ENCODE measurements at regions not wholly inside any gene's neighbourhood (a gene's known extent, or its start where the extent isn't known, plus 50 kb on each side); places are given as distances from the start of the nearest gene placed in this dataset.

DNA sequence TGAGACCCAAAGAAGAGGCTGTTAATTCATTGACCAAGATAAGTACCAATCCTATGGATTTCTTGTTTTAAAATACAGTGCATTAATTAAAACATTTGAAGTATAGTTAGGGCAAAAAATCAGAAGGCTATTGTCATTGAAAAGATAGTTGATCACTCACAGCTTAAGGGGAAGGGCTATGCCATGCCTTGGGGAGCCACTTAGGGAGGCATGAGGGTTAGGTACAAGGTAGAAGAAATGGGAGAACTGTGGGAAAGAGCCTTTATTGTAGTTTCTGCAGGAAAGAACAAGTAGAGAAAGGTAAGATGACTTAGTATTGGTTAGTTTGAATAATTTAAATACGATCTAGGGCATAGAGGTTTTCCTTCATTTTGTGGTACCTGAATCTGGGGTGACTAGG lies 1285.5 kb upstream of the TMEFF2 start:
- TF ChIP-seq YY1 (IDR thresholded peaks at IDR 0.05; ENCODE audit: low read depth) (no peak), FOXM1 (IDR thresholded peaks at IDR 0.05; ENCODE audit: borderline replicate concordance, low read depth) (no peak), TAF1 (IDR thresholded peaks at IDR 0.05; ENCODE audit: low read depth) (no peak), TEAD4 (IDR thresholded peaks at IDR 0.05) (no peak), RAD21 (IDR thresholded peaks at IDR 0.05; ENCODE audit: low read depth) (no peak), EP300 (IDR thresholded peaks at IDR 0.05; ENCODE audit: borderline replicate concordance) (no peak), NFIC (IDR thresholded peaks at IDR 0.05) (no peak), CEBPB (IDR thresholded peaks at IDR 0.05) (no peak), TCF12 (IDR thresholded peaks at IDR 0.05; ENCODE audit: low read depth) (no peak), EGR1 (IDR thresholded peaks at IDR 0.05) (no peak), CREB1 (IDR thresholded peaks at IDR 0.05; ENCODE audit: low read depth) (no peak)
- TF ChIP-seq, protein P1, sequence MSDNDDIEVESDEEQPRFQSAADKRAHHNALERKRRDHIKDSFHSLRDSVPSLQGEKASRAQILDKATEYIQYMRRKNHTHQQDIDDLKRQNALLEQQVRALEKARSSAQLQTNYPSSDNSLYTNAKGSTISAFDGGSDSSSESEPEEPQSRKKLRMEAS (IDR thresholded peaks at IDR 0.05), result no peak
- TF ChIP-seq, protein P2, sequence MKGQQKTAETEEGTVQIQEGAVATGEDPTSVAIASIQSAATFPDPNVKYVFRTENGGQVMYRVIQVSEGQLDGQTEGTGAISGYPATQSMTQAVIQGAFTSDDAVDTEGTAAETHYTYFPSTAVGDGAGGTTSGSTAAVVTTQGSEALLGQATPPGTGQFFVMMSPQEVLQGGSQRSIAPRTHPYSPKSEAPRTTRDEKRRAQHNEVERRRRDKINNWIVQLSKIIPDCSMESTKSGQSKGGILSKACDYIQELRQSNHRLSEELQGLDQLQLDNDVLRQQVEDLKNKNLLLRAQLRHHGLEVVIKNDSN (IDR thresholded peaks at IDR 0.05), result no peak
- TF ChIP-seq, protein P3, sequence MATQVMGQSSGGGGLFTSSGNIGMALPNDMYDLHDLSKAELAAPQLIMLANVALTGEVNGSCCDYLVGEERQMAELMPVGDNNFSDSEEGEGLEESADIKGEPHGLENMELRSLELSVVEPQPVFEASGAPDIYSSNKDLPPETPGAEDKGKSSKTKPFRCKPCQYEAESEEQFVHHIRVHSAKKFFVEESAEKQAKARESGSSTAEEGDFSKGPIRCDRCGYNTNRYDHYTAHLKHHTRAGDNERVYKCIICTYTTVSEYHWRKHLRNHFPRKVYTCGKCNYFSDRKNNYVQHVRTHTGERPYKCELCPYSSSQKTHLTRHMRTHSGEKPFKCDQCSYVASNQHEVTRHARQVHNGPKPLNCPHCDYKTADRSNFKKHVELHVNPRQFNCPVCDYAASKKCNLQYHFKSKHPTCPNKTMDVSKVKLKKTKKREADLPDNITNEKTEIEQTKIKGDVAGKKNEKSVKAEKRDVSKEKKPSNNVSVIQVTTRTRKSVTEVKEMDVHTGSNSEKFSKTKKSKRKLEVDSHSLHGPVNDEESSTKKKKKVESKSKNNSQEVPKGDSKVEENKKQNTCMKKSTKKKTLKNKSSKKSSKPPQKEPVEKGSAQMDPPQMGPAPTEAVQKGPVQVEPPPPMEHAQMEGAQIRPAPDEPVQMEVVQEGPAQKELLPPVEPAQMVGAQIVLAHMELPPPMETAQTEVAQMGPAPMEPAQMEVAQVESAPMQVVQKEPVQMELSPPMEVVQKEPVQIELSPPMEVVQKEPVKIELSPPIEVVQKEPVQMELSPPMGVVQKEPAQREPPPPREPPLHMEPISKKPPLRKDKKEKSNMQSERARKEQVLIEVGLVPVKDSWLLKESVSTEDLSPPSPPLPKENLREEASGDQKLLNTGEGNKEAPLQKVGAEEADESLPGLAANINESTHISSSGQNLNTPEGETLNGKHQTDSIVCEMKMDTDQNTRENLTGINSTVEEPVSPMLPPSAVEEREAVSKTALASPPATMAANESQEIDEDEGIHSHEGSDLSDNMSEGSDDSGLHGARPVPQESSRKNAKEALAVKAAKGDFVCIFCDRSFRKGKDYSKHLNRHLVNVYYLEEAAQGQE (IDR thresholded peaks at IDR 0.05; ENCODE audit: low read depth), result no peak
